ENCODE measurements at regions not wholly inside any gene's neighbourhood (a gene's known extent, or its start where the extent isn't known, plus 50 kb on each side); places are given as distances from the start of the nearest gene placed in this dataset.

DNA sequence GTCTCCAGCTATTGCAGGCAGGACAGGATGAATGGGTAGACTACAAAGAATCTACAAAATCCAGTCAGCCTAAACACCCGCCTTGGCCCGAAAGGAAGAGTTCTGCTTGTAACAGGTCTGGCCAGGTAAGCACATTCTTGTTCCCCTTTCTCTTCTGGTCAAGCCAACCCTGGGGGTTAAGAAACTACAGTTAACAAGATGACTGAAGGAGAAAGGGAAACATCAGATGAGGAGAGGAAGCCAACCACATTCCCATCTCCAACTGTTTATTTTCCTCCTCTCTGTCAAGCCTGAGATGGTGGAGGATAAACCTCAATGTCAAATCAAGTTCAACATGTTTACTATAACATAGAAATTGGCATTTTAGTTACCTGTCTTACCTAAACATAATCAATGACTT is 198.9 kb downstream of the IPMK start:
- no peak for TF ChIP-seq EZH2 (IDR thresholded peaks at IDR 0.05; ENCODE audit: insufficient read depth, poor library complexity, severe bottlenecking)
- no peak for TF ChIP-seq EZH2phosphoT487 (IDR thresholded peaks at IDR 0.05; ENCODE audit: insufficient read depth, low read depth)
